ENCODE measurements at regions not wholly inside any gene's neighbourhood (a gene's known extent, or its start where the extent isn't known, plus 50 kb on each side); places are given as distances from the start of the nearest gene placed in this dataset.
"Not testable (repeated sequence)": the region's sequence is repeated elsewhere in the genome, so short reads cannot be mapped to it uniquely, and the experiment has no call there.

- DNase-seq (ENCODE audit: low read depth); H3K4me3 ChIP-seq (ENCODE audit: low read depth, low read length): not testable (repeated sequence)
Measured at GRCh38 chr2:91775193-91775592, 3083.7 kb downstream of the RPIA start.

- H3K4me3 ChIP-seq (ENCODE audit: low read depth, low read length); DNase-seq (ENCODE audit: low read depth): not testable (repeated sequence)
Measured at GRCh38 chr2:91780324-91780723, 3088.9 kb downstream of the RPIA start.

GRCh38 chr2:91809391-91809790 is 3061.8 kb upstream of the TEKT4 start:
- H3K4me3 ChIP-seq (ENCODE audit: low read depth, low read length); DNase-seq (ENCODE audit: low read depth): not testable (repeated sequence)

GRCh38 chr2:91839904-91840868 is 3031.0 kb upstream of the TEKT4 start:
- no peak for DNase-seq (ENCODE audit: low read depth)
- no peak for TF ChIP-seq CTCF (IDR thresholded peaks at IDR 0.05; ENCODE audit: insufficient read depth, low read depth, low read length, missing control alignments)
- H3K4me3 ChIP-seq (ENCODE audit: low read depth, low read length), result no peak overlapping the region

- not testable (repeated sequence) for DNase-seq (ENCODE audit: low read depth); H3K4me3 ChIP-seq (ENCODE audit: low read depth, low read length)
Measured at GRCh38 chr2:91842264-91842663, 3029.0 kb upstream of the TEKT4 start.

GRCh38 chr2:91842913-91843312 is 3028.3 kb upstream of the TEKT4 start:
- not testable (repeated sequence) for H3K4me3 ChIP-seq (ENCODE audit: low read depth, low read length); DNase-seq (ENCODE audit: low read depth)

- not testable (repeated sequence) for H3K4me3 ChIP-seq (ENCODE audit: low read depth, low read length); DNase-seq (ENCODE audit: low read depth)
Measured at GRCh38 chr2:91843723-91844450, 3027.3 kb upstream of the TEKT4 start.

- not testable (repeated sequence) for DNase-seq (ENCODE audit: low read depth); H3K4me3 ChIP-seq (ENCODE audit: low read depth, low read length)
Measured at GRCh38 chr2:91844451-91844825, 3026.8 kb upstream of the TEKT4 start.

- not testable (repeated sequence) for DNase-seq (ENCODE audit: low read depth)
Measured at GRCh38 chr2:91846388-91846787, 3024.8 kb upstream of the TEKT4 start.

GRCh38 chr2:91851689-91852420 is 3019.4 kb upstream of the TEKT4 start:
- not testable (repeated sequence) for DNase-seq (ENCODE audit: low read depth); H3K4me3 ChIP-seq (ENCODE audit: low read depth, low read length)

More at GRCh38 chr2:91846388-91846787, 3024.8 kb upstream of the TEKT4 start:
- H3K4me3 ChIP-seq (ENCODE audit: low read depth, low read length), result not testable (repeated sequence)

- not testable (repeated sequence) for H3K4me3 ChIP-seq (ENCODE audit: low read depth, low read length)
Measured at GRCh38 chr2:91856971-91857370, 3014.3 kb upstream of the TEKT4 start.

GRCh38 chr2:91857711-91858110 is 3013.5 kb upstream of the TEKT4 start:
- H3K4me3 ChIP-seq (ENCODE audit: low read depth, low read length); DNase-seq (ENCODE audit: low read depth): not testable (repeated sequence)

More at GRCh38 chr2:91856971-91857370, 3014.3 kb upstream of the TEKT4 start:
- DNase-seq (ENCODE audit: low read depth), result not testable (repeated sequence)

GRCh38 chr2:91871716-91872115 is 2999.5 kb upstream of the TEKT4 start:
- not testable (repeated sequence) for H3K4me3 ChIP-seq (ENCODE audit: low read depth, low read length)

GRCh38 chr2:91873416-91873815 is 2997.8 kb upstream of the TEKT4 start:
- DNase-seq (ENCODE audit: low read depth), result not testable (repeated sequence)

More at GRCh38 chr2:91871716-91872115, 2999.5 kb upstream of the TEKT4 start:
- not testable (repeated sequence) for DNase-seq (ENCODE audit: low read depth)

GRCh38 chr2:91877658-91878210 is 2993.5 kb upstream of the TEKT4 start:
- not testable (repeated sequence) for H3K4me3 ChIP-seq (ENCODE audit: low read depth, low read length); DNase-seq (ENCODE audit: low read depth)

More at GRCh38 chr2:91873416-91873815, 2997.8 kb upstream of the TEKT4 start:
- H3K4me3 ChIP-seq (ENCODE audit: low read depth, low read length), result not testable (repeated sequence)

Measured in GM12865 (cell line).